Smooth muscle cell (in vitro differentiated cells): ENCODE measurements at regions not wholly inside any gene's neighbourhood (a gene's known extent, or its start where the extent isn't known, plus 50 kb on each side); places are given as distances from the start of the nearest gene placed in this dataset.

ENCODE experiments used
- DNase-seq: peaks from one replicate; lab custom pipeline; 2025; ENCODE audit not compliant: unreplicated experiment; lab: John Stamatoyannopoulos, UW
- H2AFZ ChIP-seq: fragments of 200-600 bp; sonication (generic); 2 replicates; pipeline ENCODE4 v1.6.0; 2016; ENCODE audit warnings: antibody characterized with exemption, low read depth, mild to moderate bottlenecking
- H3F3A ChIP-seq: fragments of 200-600 bp; sonication (generic); 2 replicates; pipeline ENCODE4 v1.6.0; 2017; ENCODE audit warnings: antibody characterized with exemption, low read depth
- H3K27ac ChIP-seq: fragments of 200-600 bp; sonication (generic); 2 replicates; pipeline ENCODE4 v1.5.1; 2016; ENCODE audit warnings: low read depth, mild to moderate bottlenecking
- H3K27me3 ChIP-seq: fragments of 200-600 bp; sonication (generic); 2 replicates; pipeline ENCODE4 v1.6.1; 2016; ENCODE audit warnings: low read depth, mild to moderate bottlenecking
- H3K36me3 ChIP-seq: fragments of 200-600 bp; sonication (generic); 2 replicates; pipeline ENCODE4 v1.5.1; 2016; ENCODE audit warnings: low read depth
- H3K4me1 ChIP-seq: fragments of 200-600 bp; sonication (generic); 2 replicates; pipeline ENCODE4 v1.5.1; 2016; ENCODE audit warnings: low read depth
- H3K4me2 ChIP-seq: fragments of 200-600 bp; sonication (generic); 2 replicates; pipeline ENCODE4 v1.6.0; 2016; ENCODE audit warnings: mild to moderate bottlenecking
- H3K4me3 ChIP-seq: fragments of 200-600 bp; sonication (generic); 2 replicates; pipeline ENCODE4 v1.5.1; 2016; ENCODE audit warnings: mild to moderate bottlenecking
- H3K79me2 ChIP-seq: fragments of 200-600 bp; sonication (generic); 2 replicates; pipeline ENCODE4 v1.6.0; 2016; ENCODE audit warnings: low read depth, mild to moderate bottlenecking
- H3K9ac ChIP-seq: fragments of 200-600 bp; sonication (generic); 2 replicates; pipeline ENCODE4 v1.6.0; 2016; ENCODE audit warnings: low read depth
- H3K9me3 ChIP-seq: fragments of 200-600 bp; sonication (generic); replicated peaks from 2 replicates; pipeline ENCODE4 v1.5.1; 2016; ENCODE audit warnings: low read depth
- H4K20me1 ChIP-seq: fragments of 200-600 bp; sonication (generic); 2 replicates; pipeline ENCODE4 v1.6.0; 2016; ENCODE audit warnings: low read depth
- WGBS: methylation state at CpG from one replicate; pipeline ENCODE4 v1.1.7; 2016; ENCODE audit warnings: low lambda C conversion rate; 5-methylcytosine and 5-hydroxymethylcytosine counted together
- TF ChIP-seq, protein P1 (sequence below): fragments of 200-600 bp; sonication (generic); IDR thresholded peaks from 2 replicates; pipeline ENCODE4 v1.5.1; 2017; ENCODE audit warnings: borderline replicate concordance, mild to moderate bottlenecking, antibody characterized with exemption; ENCODE audit not compliant: insufficient read depth, poor library complexity, severe bottlenecking

DNA sequence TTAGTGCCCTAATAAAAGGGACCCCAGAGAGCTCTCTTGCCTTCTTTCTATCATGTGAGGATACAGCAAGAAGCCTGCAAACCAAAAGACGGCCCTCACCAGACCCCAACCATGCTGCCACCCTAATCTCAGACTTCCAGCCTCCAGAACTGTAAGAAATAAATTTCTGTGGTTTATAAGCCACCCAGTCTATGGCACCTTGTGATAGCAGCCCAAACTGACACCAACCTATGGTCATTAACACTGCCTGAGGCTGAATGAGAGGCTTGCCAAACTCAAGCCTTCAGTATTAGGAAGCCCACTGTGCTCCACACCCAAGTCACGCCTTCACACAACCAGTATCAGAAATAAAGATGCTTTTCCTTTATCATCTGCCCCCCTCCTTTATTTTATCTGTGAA, 127.3 kb upstream of the KLF3 start:
- TF ChIP-seq, protein P1, sequence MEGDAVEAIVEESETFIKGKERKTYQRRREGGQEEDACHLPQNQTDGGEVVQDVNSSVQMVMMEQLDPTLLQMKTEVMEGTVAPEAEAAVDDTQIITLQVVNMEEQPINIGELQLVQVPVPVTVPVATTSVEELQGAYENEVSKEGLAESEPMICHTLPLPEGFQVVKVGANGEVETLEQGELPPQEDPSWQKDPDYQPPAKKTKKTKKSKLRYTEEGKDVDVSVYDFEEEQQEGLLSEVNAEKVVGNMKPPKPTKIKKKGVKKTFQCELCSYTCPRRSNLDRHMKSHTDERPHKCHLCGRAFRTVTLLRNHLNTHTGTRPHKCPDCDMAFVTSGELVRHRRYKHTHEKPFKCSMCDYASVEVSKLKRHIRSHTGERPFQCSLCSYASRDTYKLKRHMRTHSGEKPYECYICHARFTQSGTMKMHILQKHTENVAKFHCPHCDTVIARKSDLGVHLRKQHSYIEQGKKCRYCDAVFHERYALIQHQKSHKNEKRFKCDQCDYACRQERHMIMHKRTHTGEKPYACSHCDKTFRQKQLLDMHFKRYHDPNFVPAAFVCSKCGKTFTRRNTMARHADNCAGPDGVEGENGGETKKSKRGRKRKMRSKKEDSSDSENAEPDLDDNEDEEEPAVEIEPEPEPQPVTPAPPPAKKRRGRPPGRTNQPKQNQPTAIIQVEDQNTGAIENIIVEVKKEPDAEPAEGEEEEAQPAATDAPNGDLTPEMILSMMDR = no peak
- H3K9me3 ChIP-seq = no peaks in the 10 kb centered on the region
- H3K27me3 ChIP-seq = no peaks in the 10 kb centered on the region
- no peaks in the 10 kb centered on the region for H3K36me3 ChIP-seq
- H3K4me2 ChIP-seq = no peak overlapping the region
- no peak overlapping the region for H3K9ac ChIP-seq
- no peaks in the 10 kb centered on the region for H4K20me1 ChIP-seq
- no peak for DNase-seq
- no peaks in the 10 kb centered on the region for H3F3A ChIP-seq
- 96% methylated on average over 2 of the region's 2 CpGs for WGBS
- no peak overlapping the region for H2AFZ ChIP-seq
- H3K4me3 ChIP-seq = no peak overlapping the region
- H3K79me2 ChIP-seq = no peaks in the 10 kb centered on the region
- H3K27ac ChIP-seq = no peak overlapping the region
- peaks cover under 1% of the 10 kb centered on the region for H3K4me1 ChIP-seq

DNA sequence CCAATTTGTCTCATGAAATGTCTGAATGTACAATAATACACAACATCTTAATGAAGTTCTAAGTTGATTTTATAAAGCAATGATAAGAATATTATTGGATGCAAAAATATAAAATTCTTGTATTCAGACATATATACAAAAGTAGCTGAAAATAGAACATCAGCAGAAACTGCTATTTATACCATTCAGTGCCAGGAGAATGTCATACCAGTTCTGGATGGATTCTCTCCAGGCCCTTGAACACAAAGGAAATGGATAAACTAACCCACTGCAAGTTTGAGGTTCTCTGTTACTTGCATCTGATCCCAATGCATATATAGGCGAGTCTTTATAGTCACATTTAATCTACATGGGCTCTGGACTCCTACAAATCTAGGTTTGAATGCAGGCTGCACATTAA, 126.3 kb upstream of the KLF3 start:
- Histone ChIP-seq H3K4me2 (no peak overlapping the region), H3F3A (no peaks in the 10 kb centered on the region), H3K79me2 (no peaks in the 10 kb centered on the region), H4K20me1 (no peaks in the 10 kb centered on the region), H3K9ac (no peak overlapping the region), H3K9me3 (no peaks in the 10 kb centered on the region), H2AFZ (no peak overlapping the region), H3K27me3 (no peaks in the 10 kb centered on the region), H3K4me3 (no peak overlapping the region), H3K4me1 (no peaks in the 10 kb centered on the region), H3K36me3 (no peaks in the 10 kb centered on the region), H3K27ac (no peak overlapping the region)
- WGBS = 87% methylated on average over 1 of the region's 1 CpG
- no peak for DNase-seq
- TF ChIP-seq, protein P1 = no peak

DNA sequence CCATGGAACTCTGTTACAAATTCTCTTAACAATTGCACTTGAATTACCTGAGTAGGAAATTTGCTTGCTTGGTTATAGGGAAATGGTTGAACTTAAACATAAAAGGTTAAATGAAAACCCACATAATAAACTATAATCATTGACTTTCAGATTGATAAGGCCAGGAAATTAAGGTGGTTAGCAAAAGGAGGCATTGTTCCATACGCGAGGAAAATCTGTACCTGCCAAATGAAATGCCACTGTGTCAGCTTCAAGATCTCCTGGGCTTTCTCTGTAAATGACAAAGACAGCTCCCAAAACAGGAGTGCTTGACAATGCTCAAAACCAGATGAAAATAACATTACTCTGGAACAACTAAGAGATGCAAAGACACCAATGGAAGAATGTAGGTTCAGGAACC, 125.5 kb upstream of the KLF3 start:
- Histone ChIP-seq H4K20me1 (no peaks in the 10 kb centered on the region), H3K4me3 (no peak overlapping the region), H3K4me2 (no peak overlapping the region), H3K4me1 (no peaks in the 10 kb centered on the region), H3K9ac (no peak overlapping the region), H3K27me3 (no peaks in the 10 kb centered on the region), H3K27ac (no peak overlapping the region), H3K79me2 (no peaks in the 10 kb centered on the region), H3F3A (no peaks in the 10 kb centered on the region), H3K36me3 (no peaks in the 10 kb centered on the region), H2AFZ (no peak overlapping the region), H3K9me3 (no peaks in the 10 kb centered on the region)
- TF ChIP-seq, protein P1 = no peak
- WGBS = 90% methylated on average over 2 of the region's 2 CpGs
- no peak for DNase-seq

DNA sequence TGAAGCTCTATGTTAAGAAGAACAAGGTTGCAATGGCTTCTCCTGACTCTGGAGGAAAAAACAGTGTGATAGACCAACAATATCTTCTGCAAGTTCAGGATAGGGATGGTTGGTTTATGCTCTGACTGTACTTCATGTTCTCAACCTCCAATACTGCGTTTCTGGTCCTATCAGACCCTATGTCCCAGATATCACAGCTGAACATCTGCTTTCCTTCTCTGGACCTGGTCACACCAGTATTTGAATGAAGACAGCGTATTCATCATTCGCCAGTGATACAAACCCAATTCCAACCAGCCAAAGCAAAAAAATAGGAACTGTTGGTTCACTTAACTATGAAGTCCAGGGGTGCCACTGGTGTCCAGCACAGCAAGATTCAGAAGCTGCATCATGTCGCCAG, 124.5 kb upstream of the KLF3 start:
- H3K36me3 ChIP-seq = no peaks in the 10 kb centered on the region
- WGBS = 97% methylated on average over 4 of the region's 4 CpGs
- no peak overlapping the region for H3K4me2 ChIP-seq
- no peak overlapping the region for H3K9ac ChIP-seq
- H3K27ac ChIP-seq = no peak overlapping the region
- H4K20me1 ChIP-seq = no peaks in the 10 kb centered on the region
- no peak overlapping the region for H2AFZ ChIP-seq
- H3K27me3 ChIP-seq = no peaks in the 10 kb centered on the region
- no peaks in the 10 kb centered on the region for H3K9me3 ChIP-seq
- DNase-seq = no peak
- no peaks in the 10 kb centered on the region for H3F3A ChIP-seq
- H3K4me1 ChIP-seq = no peaks in the 10 kb centered on the region
- H3K4me3 ChIP-seq = no peak overlapping the region
- TF ChIP-seq, protein P1 = no peak
- H3K79me2 ChIP-seq = no peaks in the 10 kb centered on the region
